ENCODE measurements at regions not wholly inside any gene's neighbourhood (a gene's known extent, or its start where the extent isn't known, plus 50 kb on each side); places are given as distances from the start of the nearest gene placed in this dataset.

- TF ChIP-seq EZH2 (IDR thresholded peaks at IDR 0.05; ENCODE audit: insufficient read depth, low read length), result no peak
- no peak for TF ChIP-seq CTCF (IDR thresholded peaks at IDR 0.05; ENCODE audit: insufficient read depth, low read depth, low read length)
Observed at GRCh38 chr15:62788224-62788623, 254.3 kb upstream of the TPM1 start.
